Umbilical cord (tissue), 1 donor: ENCODE measurements at regions not wholly inside any gene's neighbourhood (a gene's known extent, or its start where the extent isn't known, plus 50 kb on each side); places are given as distances from the start of the nearest gene placed in this dataset.
"Not testable (repeated sequence)": the region's sequence is repeated elsewhere in the genome, so short reads cannot be mapped to it uniquely, and the experiment has no call there.

Experiments
- DNase-seq: peaks from one replicate; pipeline ENCODE4 v3.0.0-alpha.2; 2015; ENCODE audit warnings: low spot score

DNA sequence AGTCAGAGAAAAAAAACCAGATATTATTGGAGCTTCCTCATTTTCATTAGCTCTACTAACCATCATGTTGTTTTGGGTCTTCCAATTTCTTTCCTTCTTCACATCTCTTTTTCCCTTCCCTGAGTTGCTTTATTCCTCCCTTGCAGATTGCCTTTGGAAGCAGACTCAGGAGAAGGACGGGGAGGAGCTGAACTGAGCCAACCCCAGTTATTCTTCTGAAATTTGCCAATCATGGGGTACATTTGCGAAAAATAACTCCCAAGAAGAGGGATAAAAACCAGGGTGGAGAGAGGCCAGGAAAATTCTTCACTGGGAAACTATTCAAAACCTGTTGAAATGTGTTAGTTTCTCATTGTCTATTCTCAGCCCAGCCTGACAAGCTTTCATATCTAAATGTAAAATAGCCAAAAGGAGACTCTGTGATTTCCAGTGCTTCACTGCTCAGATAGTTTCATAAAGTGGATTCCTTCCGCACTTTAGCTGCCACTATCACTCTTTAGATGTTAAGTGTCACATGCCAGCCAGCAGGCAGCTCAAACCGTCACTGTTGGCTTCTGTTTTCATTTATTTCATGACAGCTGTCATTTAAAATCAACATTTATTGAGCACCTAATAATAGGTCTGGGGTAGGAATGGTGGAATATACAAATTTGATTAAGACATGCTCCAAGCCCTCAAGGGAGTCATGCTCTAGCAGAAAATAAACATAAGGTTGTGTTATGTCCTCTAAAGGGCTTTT, 204.5 kb downstream of the SREK1 start:
- no peak for DNase-seq

DNA sequence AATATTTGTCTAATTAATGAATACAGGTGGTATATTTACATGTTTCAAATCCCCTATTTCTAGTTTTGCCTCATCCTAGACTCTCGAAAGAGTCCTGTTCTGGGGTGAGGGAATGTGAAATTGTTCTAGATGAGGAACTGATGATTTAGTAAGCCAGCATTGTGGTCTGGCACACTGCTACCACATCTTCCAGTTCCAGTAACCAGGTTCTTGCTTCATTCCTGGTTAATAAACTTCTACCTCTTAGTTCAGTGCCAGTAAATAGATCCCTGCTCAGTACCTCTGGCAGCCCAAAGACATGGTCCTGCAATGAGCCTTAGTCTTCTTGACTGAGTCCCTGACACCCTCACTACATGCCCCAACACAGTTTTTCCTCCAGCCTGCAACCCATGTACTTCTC, 207.7 kb downstream of the SREK1 start:
- DNase-seq = no peak

DNA sequence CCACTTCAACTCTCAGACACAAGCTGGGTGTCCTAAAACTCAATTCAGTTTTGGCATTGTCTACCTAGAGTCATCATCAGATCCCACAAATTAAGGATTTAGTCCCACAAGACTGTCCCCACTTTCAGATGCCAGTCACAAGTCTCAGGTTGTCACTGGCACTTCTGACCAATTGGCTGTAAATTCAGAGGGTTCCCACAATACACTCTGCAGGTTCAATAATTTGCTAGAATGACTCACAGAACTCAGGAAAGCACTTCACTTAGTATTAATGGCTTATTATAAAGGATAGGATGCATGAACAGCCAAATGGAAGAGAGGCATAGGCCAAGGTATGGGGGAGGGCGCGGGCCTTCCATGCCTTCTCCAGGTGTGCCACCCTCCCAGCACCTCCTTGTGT, 209.1 kb downstream of the SREK1 start:
- no peak for DNase-seq

DNA sequence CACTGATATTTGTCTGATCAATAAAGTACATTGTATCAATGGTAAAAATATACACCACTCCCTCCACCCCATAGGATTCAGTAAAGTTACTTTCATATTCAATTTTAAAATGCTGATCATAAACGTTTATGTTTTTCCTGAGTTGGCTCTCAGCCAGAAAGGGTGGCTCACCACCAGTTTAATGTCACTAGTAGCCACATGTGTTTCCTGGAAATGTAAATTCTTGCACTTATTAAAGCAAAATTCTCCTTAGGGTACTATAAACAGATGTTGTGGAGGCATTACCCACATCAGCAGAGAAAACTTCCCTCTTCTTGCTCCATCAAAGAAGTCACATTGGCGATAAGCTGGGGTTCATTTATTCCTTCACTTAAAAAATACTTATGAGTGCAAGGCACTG, 210.3 kb downstream of the SREK1 start:
- no peak for DNase-seq

DNA sequence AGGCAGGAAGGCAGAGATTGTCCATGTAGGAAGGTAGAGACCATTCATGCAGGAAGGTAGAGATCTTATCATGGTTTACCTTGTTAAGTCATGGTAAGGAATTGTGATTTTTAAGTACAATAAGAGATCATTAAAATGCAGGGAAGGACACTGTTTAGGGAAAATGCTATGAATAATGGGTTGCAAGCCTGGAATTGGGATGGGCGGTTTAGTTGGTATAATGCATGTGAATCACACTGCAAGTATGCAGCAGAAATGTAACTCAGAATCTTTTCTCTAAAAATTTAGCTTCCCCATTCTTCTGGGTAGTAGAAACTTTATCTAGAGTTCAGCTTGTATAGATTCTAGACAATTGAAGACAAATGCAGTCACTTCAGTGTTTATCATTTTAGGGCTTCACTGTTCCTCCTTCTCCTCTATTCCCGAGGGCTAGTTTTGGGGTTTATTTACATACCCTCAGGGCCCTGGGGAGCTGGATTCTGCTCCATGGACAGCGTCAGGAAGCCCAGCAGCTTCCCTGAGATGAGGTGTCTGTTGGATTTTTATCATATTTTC, 212.0 kb downstream of the SREK1 start:
- peak; percentile 45 for DNase-seq

DNA sequence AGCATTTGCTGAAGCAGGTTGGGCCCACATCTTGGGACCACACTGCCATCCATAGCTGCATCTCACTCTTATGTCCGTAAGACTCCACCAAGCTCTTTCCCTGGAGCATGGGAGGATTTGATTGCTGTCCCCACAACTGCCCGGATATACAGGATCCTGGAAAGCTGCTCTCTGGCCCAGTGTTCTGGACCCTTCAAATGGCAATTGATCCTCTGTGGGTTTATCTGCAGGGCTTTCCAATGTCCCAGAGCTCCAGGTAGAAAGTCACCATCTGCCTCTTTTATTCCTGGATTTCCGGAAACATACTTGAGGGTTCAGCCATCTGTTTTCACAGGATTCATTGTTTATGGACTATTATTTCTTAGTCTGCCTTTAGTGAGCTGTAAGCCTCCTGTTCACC, 214.6 kb downstream of the SREK1 start:
- no peak for DNase-seq

DNA sequence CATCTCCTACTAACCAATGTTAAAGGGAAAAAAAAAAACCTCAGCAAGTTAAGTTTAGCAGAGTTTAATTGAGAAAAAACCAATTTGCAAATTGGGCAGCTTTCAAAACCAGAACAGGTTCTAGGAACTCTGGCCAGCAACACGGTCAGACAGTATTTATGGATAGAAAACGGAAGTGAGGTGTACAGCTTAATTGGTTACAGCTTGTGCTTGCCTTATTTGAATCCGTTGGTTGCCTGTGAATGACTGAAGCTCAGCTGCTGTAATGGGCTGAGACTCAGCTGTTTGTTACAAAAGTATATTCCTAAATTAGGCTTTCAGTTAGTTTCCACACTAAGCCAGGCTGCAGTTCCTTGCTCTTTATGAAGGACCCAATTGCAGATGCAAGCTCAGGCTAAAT, 217.0 kb downstream of the SREK1 start:
- no peak for DNase-seq

DNA sequence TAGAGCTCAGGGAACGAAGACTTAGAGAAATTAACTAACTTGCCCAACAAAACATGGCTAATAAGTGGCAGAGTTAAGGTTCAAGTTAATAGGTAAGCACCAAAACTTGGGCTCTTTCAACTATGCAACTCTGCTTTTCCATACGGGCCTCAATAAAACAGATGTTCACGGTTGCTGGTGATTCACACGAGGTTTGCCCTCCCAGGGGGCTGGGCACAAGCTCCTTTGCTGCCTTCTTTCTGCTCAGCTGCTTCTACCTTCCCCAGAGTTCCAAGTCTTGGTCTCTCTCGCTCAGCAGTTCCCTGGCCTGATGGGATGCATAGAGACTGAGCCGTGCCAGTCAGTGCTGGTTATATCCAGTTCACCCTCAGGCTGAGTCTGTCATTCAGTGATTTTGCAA, 217.9 kb downstream of the SREK1 start:
- DNase-seq = no peak

DNA sequence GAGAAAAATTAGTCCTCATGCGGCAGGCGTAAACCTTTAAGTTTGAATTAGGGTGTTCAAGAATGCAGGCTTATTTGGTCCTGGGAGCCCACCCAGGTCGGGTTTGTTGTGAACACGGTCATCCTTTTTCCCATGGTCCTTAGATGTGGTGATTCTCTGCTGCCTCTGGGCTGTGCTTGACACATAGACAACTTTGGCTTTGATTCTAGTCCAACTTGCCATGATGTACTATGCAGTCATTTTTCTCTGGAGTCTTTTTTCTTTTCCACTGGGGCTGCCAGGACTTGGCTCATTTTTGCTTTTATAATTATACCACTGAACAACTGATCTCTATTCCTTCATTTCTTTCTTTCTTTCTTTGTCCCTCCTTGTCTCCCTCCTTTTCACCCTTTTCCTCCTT, 218.6 kb downstream of the SREK1 start:
- no peak for DNase-seq

DNA sequence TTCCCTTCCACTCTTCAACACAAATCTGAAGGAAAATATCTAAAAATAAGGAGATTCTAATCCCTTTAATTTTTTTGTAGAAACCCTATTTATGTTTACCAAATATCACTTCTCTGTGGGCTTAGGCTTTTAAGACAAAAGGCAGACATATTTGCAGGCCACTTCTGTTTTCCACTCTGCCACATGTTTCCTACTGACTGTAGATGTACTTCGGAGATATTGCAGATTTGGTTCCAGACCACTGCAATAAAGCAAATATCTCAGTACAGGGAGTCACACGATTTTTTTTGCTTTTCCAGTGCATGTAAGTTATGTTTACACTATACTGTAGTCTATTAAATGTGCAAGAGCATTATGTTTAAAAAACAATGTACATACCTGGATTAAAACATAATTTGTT, 219.0 kb downstream of the SREK1 start:
- no peak for DNase-seq

DNA sequence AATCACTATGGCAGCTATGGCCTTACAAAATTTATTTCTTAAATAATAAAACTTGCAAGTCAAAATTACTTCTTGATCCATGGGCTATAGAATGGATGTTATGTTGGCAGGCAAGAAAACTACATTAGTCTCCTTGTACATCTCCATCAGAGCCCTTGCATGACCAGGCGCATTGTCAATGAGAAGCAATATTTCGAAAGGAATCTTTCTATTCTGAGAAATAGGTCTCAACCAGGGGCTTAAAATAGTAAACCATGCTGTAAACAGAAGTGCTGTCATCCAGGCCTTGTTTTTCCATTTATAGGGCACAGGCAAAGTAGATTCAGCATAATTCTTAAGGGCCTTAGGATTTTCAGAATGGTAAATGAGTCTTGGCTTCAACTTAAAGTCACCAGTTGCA, 220.1 kb downstream of the SREK1 start:
- no peak for DNase-seq

DNA sequence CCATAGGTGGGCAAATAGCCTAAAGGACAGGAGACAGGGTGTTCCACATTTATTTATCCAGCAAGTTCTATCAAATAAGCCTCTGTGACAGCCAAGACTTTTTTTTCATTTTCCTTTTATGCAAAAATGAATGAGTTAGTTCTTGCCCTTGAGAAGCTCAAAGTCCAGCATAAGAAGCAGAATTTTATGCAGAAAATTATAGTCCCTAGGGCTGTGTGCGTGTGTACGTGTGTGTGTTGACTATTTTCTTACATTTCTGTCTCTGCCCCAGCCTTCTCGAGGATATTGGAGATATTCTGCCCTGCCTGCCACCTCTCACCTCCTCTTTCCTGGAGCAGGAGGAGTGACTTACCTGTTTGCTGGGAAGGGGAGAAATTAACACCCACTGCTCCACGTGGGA, 221.9 kb downstream of the SREK1 start:
- no peak for DNase-seq

DNA sequence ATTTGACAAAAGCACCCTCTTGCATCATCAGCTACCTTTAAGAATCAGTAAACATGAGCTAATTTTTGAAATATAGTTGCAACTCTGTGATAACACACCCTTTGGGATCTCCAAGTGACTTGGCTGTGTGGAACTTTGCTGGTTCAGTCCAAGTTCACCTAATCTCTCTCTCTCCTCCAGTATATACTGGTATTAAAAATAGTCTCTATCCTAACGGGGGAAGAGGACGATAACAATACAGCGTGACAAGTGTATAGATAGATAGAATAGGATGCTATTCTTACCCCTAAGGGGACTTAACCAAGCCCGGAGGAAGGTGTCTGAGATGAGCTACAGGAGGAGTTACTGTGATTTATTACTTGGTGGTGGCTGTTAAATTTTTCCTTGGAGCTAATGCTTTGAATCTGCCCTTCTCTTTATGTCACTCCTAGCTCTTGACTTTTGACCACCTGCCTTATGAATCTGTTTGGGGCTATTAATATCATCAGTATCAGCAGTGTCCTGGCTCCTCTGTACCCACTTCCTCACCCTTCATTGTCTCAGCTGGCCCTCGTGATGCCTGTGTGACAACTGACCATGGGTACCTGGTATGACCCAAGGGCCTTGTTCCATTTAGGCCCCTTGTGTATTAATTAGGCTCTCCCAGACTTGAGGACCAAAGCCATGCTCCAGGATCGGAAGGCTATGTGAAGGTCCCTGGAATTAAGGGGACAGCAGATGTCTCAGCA, 223.9 kb downstream of the SREK1 start:
- no peak for DNase-seq

DNA sequence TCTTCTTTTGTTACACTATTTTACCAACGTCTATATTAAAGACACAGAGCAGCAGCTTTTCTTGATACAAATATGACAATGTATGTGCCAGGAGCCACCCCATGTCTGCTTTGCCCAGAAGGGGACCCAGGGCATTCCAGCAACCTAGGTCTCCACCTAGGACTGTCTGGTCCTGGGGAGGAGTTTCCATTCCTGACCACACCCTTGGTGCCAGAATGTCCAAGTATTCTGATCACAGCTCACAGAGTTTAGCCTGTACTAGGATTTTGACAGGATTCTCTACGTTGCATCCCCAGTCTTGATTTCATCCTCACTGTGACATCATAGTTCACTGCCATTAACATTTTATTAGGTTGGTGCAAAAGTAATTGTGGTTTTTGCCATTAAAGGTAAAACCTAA, 224.7 kb downstream of the SREK1 start:
- no peak for DNase-seq

DNA sequence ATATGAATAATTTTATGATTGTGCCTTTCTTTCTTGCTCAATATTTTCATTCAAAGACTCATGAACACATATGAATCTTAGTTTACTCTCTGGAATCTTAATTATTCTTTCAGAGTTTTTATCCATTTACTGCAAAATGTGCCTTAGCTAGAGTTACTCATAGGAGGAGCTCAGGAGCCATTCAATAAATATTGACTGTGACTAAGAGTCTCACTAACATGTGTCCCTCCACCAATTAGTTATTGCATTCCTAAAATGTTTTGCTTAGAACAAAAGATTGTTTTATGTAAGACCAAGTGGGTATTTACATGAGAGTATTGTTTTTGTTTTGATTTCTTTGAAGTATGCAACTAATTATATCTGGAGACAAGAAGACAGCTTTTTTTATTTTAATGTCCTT, 218.4 kb upstream of the MAST4 start:
- DNase-seq = no peak

DNA sequence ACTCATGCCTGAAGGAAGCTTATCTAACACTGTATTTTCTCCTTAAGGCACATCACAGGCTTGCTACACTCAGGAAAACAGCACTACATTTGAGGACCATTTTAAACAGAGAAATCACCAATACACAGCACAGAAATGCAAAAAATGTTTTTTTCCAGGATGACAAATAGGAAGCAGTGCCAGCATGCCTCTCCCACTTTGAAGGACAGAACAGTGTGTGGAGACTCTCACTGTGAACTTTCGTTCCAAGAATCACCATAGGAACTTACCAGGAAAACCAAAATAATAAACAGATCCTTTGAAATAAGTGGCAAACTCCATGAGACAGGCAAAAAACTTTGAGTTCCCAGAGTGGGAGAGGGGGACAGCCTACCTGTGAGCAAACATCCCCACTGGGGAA, 217.8 kb upstream of the MAST4 start:
- DNase-seq = no peak

DNA sequence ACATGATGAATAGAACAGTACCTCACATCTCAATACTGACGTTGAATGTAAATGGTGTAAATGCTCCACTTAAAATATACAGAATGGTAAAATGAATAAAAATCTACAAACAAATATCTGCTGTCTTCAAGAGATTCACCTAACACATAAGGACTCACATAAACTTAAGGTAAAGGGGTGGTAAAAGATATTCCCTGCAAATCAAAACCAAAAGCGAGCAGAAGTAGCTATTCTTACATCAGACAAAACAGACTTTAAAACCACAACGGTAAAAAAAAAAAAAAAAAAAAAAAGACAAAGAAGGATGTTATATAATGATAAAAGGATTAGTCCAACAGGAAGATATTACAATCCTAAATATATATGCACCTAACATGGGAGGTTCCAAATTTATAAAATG, 214.0 kb upstream of the MAST4 start:
- DNase-seq = no peak

DNA sequence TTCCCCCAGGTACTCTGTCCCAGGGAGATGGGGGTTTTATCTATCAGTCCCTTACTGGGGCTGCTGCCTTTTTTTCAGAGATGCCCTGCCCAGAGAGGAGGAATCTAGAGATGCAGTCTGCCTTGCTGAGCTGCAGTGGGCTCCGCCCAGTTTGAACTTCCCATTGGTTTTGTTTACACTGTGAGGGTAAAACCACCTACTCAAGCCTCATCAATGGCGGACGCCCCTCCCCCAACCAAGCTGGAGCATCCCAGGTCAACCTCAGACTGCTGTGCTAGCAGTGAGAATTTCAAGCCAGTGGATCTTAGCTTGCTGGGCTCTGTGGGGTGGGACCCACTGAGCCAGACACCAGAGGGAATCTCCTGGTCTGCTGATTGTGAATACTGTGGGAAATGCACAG, 191.0 kb upstream of the MAST4 start:
- not testable (repeated sequence) for DNase-seq

DNA sequence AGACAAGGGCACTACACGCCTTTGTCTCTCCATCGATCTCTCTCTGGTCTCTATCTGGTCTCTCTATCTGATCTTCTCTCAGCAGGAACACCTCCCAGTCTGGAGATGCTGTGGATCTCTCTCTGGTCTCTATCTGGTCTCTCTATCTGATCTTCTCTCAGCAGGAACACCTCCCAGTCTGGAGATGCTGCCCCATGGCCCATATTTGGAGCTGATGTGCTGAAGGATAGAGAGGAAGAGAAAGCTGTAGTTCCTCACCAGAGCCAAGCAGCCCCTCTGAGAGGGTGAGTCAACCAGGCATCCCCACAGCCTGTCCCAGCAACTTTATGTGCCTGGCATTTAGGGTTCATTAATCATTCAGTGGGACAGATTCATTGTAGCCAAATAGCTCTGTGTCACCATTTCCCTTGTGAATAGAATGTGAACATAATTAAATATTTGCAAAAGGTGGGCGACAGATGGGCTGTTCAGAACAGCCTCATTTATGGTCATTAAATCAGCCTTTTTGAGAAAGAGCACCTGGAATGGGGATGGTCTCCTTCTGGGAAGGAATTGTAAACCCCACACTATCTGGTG, 189.3 kb upstream of the MAST4 start:
- DNase-seq = no peak

DNA sequence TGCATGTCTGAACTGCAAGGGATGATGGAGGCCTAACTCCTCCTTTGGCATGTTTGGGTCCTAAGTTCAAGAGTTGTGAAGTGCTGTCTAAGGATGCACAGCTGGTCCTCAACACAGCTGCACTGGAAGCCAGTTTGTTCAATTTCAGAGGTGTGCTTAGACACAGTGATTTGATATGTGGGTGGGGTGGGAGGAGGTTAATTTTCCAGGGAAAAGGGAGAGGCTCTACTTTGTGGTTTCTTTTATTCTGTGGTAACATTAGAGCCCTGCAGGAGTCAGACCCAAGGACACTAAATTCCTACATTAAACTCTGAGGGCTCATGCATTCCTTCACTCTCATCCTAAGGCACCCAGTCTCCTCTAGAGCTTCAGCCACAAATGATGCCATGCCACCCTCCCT, 188.4 kb upstream of the MAST4 start:
- no peak for DNase-seq

DNA sequence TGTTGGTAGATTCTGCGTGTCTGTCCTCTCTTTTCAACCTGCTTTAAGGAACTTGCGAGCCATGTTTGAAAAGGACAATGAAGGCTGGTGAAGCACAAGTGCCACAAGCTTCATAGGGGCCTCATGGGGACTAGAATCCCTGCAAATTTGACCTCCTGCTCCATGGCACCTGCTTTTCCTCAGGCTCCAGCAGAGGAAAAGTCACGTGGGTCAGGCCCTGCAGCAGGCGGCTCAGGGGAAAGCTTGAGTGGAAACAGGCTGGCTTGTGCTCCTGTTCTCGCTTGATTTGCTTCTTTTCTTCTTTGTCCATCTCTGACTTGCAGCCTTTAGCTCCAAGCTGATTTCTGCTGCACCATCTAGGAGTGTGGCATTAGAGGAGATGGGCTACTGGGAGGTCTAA, 187.6 kb upstream of the MAST4 start:
- DNase-seq = peak; percentile 17

DNA sequence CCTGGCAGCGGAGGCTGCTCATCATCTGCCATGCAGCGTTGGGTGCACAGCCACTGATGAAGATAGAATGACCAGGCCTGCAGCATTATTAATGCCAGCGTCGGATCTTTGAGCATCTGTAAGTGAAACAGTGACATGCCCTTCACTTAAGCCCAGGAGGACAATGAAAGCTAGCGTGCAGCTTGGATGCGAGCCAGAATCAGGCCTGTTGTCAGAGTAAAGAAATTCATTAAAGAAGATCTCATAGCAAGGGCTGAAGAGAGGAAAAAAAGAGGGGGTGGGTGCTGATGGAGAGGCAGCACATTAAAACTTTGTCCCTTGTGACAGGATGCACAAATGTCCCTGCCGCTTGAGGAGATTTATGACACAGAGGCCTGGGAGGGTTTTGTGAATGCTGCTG, 186.1 kb upstream of the MAST4 start:
- DNase-seq = no peak

DNA sequence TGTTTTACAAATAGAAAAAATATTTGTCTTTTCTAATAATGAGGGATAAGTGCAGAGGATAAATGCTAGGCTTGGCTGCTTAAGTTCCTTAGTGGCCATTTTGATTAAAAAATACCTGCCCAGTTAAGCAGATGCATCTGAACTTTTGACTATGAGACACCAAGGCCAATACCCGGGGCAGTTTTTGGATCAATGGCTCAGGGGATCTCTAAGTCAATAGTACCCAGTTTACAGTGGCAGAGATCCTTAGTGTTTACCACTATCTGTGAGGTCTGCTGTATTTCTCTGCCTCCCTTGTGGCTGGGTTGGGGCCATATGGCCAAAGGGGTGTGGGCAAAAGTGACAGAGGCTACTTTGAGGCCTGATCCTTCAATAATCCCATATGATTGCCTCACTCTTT, 184.5 kb upstream of the MAST4 start:
- DNase-seq = no peak
